ENCODE measurements at regions not wholly inside any gene's neighbourhood (a gene's known extent, or its start where the extent isn't known, plus 50 kb on each side); places are given as distances from the start of the nearest gene placed in this dataset.

DNA sequence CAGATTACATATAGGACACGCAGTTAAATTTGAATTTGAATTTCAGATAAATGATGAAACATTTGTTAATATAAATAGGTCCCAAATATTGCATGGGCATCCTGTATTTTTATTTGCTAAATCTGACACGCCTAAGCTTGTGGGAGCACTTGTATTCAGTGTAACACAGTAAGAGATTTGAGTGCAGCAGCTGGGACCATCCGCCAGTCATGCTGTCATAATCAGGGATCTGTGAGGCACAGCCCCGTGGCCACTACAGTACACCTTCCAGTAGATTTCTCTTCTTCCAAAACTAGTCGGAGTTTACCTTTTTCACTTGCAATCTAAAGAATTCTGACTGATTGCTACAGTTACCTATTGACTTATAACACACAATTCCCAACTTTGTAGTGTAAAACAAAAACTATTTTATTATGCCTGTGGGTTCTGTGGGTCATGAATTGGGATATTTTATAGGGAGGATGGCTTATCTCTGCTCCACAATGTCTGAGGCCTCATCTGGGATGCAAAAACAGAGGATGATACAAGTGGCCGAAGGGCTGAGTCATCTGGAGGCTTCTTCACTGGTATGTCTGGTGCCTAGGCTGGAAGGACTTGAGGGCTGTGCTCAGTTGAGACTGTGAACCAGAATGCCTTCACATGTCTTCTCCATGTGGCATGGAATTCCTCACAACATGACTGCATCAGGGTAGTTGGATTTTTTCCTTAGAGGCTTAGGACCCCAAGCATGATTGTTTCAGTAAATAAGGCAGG lies 74.1 kb downstream of the PRSS23 start:
- no peak for TF ChIP-seq YY1 (IDR thresholded peaks at IDR 0.05; ENCODE audit: insufficient read depth, insufficient read length)
- TF ChIP-seq SUZ12 (IDR thresholded peaks at IDR 0.05; ENCODE audit: extremely low read depth, insufficient read depth, insufficient read length), result no peak
